ENCODE measurements at regions not wholly inside any gene's neighbourhood (a gene's known extent, or its start where the extent isn't known, plus 50 kb on each side); places are given as distances from the start of the nearest gene placed in this dataset.

- H3F3A ChIP-seq (ENCODE audit: insufficient read depth, low read length): no peaks in the 10 kb centered on the region
- no peaks in the 10 kb centered on the region for H3K27me3 ChIP-seq (replicated peaks; ENCODE audit: insufficient read depth, low read length)
- no peaks in the 10 kb centered on the region for H4K20me1 ChIP-seq (ENCODE audit: insufficient read depth, low read length)
- no peaks in the 10 kb centered on the region; the same call in 1 of the 2 replicates for H3K9me3 ChIP-seq (replicated peaks; ENCODE audit: insufficient read depth, low read length)
- H3K79me2 ChIP-seq (ENCODE audit: low read length): no peaks in the 10 kb centered on the region
- no peak overlapping the region for H3K9ac ChIP-seq (ENCODE audit: low read length)
- DNase-seq: no peak
- no peak overlapping the region for H3K4me3 ChIP-seq (ENCODE audit: low read length)
- H3K4me2 ChIP-seq (ENCODE audit: low read depth, low read length): no peak overlapping the region
- H3K27ac ChIP-seq (ENCODE audit: low read length): no peak overlapping the region
- no peak overlapping the region for H2AFZ ChIP-seq (ENCODE audit: low read length)
- H3K4me1 ChIP-seq (ENCODE audit: low read length): peaks cover 7% of the 10 kb centered on the region
- no peaks in the 10 kb centered on the region for H3K9me2 ChIP-seq (replicated peaks; ENCODE audit: insufficient read depth, low read length)
- H3K36me3 ChIP-seq (replicated peaks; ENCODE audit: insufficient read depth, low read length): no peaks in the 10 kb centered on the region
- TF ChIP-seq EZH2phosphoT487 (IDR thresholded peaks at IDR 0.05; ENCODE audit: low read length): no peak
- no peak for TF ChIP-seq EZH2 (optimal IDR thresholded peaks at IDR 0.05; ENCODE audit: low read depth, low read length)
- TF ChIP-seq CTCF (IDR thresholded peaks at IDR 0.05; ENCODE audit: low read length): no peak
These were observed 78.4 kb upstream of the DBX1 start for GRCh38 chr11:20238712-20239111.

- peak overlapping the region; percentile 18; the same call in 1 of the 2 replicates for H2AFZ ChIP-seq (ENCODE audit: low read length)
- H3K4me1 ChIP-seq (ENCODE audit: low read length): peaks cover 7% of the 10 kb centered on the region
- TF ChIP-seq EZH2 (optimal IDR thresholded peaks at IDR 0.05; ENCODE audit: low read depth, low read length): no peak
- no peak for TF ChIP-seq CTCF (IDR thresholded peaks at IDR 0.05; ENCODE audit: low read length)
- TF ChIP-seq EZH2phosphoT487 (IDR thresholded peaks at IDR 0.05; ENCODE audit: low read length): no peak
- H3K4me3 ChIP-seq (ENCODE audit: low read length): no peak overlapping the region
- no peaks in the 10 kb centered on the region for H3F3A ChIP-seq (ENCODE audit: insufficient read depth, low read length)
- H3K9me3 ChIP-seq (replicated peaks; ENCODE audit: insufficient read depth, low read length): no peaks in the 10 kb centered on the region
- H3K36me3 ChIP-seq (replicated peaks; ENCODE audit: insufficient read depth, low read length): no peaks in the 10 kb centered on the region
- no peaks in the 10 kb centered on the region for H3K27me3 ChIP-seq (replicated peaks; ENCODE audit: insufficient read depth, low read length)
- no peak overlapping the region for H3K4me2 ChIP-seq (ENCODE audit: low read depth, low read length)
- no peaks in the 10 kb centered on the region for H4K20me1 ChIP-seq (ENCODE audit: insufficient read depth, low read length)
- no peak overlapping the region for H3K9ac ChIP-seq (ENCODE audit: low read length)
- no peaks in the 10 kb centered on the region for H3K9me2 ChIP-seq (replicated peaks; ENCODE audit: insufficient read depth, low read length)
- peak; percentile 66 for DNase-seq
- H3K27ac ChIP-seq (ENCODE audit: low read length): peak overlapping the region; percentile 25; the same call in 1 of the 2 replicates
- no peaks in the 10 kb centered on the region for H3K79me2 ChIP-seq (ENCODE audit: low read length)
These were observed 74.9 kb upstream of the DBX1 start for GRCh38 chr11:20235164-20235563.

- Histone ChIP-seq H3K4me2 (ENCODE audit: low read depth, low read length) (no peak overlapping the region), H3K27me3 (replicated peaks; ENCODE audit: insufficient read depth, low read length) (no peaks in the 10 kb centered on the region), H3K4me3 (ENCODE audit: low read length) (no peak overlapping the region), H3K9me2 (replicated peaks; ENCODE audit: insufficient read depth, low read length) (no peaks in the 10 kb centered on the region), H3K9me3 (replicated peaks; ENCODE audit: insufficient read depth, low read length) (no peaks in the 10 kb centered on the region), H4K20me1 (ENCODE audit: insufficient read depth, low read length) (no peaks in the 10 kb centered on the region), H3K79me2 (ENCODE audit: low read length) (no peaks in the 10 kb centered on the region), H3K36me3 (replicated peaks; ENCODE audit: insufficient read depth, low read length) (no peaks in the 10 kb centered on the region), H3K27ac (ENCODE audit: low read length) (no peak overlapping the region), H3F3A (ENCODE audit: insufficient read depth, low read length) (no peaks in the 10 kb centered on the region), H2AFZ (ENCODE audit: low read length) (no peak overlapping the region), H3K9ac (ENCODE audit: low read length) (no peak overlapping the region), H3K4me1 (ENCODE audit: low read length) (no peaks in the 10 kb centered on the region)
- DNase-seq: no peak
- TF ChIP-seq EZH2phosphoT487 (IDR thresholded peaks at IDR 0.05; ENCODE audit: low read length) (no peak), EZH2 (optimal IDR thresholded peaks at IDR 0.05; ENCODE audit: low read depth, low read length) (no peak), CTCF (IDR thresholded peaks at IDR 0.05; ENCODE audit: low read length) (no peak)
These were observed 67.4 kb upstream of the DBX1 start for GRCh38 chr11:20227631-20228030.

Data from MM.1S (cell line).